ENCODE measurements at regions not wholly inside any gene's neighbourhood (a gene's known extent, or its start where the extent isn't known, plus 50 kb on each side); places are given as distances from the start of the nearest gene placed in this dataset.
"Not testable (repeated sequence)": the region's sequence is repeated elsewhere in the genome, so short reads cannot be mapped to it uniquely, and the experiment has no call there.

DNA sequence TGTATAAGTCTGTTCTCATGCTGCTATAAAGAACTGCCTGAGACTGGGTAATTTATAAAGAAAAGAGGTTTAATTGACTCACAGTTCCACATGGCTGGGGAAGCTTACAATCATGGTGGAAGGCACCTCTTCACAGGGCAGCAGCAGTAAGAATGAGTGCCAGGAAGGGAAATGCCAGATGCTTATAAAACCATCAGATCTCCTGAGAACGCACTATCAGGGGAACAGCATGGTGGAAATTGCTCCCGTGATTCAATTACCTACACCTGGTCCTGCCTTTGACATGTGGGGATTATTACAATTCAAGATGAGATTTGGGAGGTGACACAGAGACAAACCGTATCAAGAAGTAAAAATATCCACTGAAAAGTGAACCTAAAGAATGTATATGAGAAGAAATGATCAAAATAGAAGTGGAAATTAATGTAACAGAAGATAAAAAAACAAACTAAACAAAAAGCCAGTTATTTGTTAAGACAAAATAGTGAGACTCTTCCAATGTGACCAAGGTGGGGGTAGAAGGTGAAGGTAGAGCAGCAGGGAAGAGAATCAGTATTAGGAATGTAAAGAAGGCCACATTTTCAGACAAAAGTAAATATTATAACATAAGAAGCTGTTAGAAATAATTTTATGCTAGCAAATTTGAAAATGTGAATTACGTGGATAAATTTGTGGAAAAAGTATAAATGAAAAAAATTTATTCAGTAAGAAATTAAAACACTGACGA, 372.9 kb downstream of the NKX6-1 start:
- no peak for DNase-seq (ENCODE audit: low read depth)

DNA sequence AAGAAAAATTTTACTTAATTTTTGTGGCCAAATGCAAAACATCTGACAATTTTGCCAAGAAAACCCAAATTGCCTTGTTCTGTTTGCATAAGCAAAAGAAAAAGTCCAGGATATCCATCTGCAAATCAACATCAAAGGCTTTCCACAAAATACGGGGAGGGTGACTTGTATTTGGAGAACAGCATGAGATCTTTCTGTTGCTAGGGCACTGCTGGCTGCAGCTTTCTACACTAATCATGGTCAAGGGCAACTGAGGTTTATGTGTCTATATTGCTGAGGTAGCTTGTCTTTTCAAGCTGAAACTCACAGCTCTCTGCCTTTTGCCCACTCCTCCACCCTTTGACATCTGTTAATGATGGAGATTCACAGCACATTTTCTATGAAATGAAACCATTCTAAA, 389.1 kb downstream of the NKX6-1 start:
- no peak for DNase-seq (ENCODE audit: low read depth)

DNA sequence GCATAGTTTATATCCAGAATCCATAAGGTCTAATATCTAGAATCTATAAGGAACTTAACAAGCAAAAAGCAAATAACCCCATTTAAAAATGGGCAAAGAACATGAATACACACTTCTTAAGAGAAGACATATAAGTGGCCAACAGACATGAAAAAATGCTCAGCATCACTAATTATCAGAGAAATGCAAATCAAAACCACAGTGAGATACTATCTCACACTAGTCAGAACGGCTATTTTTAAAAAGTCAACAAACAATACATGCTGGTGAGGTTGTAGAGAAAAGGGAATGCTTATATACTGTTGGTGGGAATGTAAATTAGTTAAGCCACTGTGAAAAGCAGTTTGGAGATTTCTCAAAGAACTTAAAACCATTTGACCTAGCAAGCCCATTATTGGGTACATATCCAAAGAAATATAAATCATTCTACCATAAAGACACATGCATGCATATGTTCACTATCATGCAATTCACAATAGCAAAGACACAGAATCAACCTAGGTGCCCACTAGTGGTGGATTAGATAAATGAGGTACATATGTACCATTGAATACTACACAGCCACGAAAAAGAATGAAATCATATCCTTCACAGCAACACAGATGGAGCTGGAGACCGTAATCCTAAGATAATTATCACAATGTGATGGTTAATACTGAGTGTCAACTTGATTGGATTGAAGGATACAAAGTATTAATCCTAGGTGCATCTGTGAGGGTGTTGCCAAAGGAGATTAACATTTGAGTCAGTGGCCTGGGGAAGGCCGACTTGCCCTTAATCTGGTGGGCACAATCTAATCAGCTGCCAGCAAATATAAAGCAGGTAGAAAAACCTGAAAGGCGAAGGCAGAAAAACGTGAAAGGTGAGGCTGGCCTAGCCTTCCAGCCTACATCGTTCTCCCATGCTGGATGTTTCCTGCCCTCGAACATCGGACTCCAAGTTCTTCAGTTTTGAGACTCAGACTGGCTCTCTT, 397.2 kb downstream of the NKX6-1 start:
- not testable (repeated sequence) for DNase-seq (ENCODE audit: low read depth)

DNA sequence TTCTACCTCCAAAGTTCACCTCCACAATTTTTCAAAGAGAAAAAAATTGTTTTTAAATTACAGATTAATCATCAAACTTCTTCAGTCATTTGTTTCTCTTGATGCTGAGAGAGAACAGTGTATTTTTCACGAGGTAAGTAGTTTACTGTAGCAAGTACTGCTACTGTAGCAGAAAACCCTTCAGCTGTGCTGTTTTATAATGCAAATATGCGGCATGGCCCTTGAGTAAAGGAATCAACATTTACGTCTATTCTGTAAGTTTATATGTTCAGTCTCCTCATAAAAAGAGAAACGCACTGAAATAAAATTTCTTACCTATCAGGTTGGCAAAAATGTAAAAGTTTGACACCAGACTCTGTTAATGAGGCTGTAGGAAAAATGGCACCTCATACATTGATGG, 399.0 kb downstream of the NKX6-1 start:
- no peak for DNase-seq (ENCODE audit: low read depth)

- no peak for DNase-seq (ENCODE audit: low read depth)
These were observed 399.5 kb downstream of the NKX6-1 start for GRCh38 chr4:84099599-84099998.

DNA sequence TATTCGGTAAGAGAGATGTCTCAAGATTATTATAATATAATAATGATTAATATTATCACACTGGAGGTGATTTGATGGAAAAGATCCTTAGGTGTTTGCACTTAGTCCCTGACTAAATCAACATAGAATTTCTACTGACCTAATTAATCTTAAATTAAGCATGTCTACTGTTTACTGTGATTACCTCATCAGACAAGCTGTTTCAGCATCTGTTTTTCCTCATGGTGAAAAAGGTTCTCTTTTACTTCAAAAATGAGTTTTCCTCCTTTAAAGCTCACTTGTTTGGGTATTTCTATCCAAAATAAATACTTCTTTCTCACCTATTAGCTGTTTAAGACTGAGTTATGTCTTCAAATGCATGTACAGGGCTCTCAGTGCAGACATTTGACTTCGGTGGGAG, 407.8 kb downstream of the NKX6-1 start:
- no peak for DNase-seq (ENCODE audit: low read depth)

- DNase-seq (ENCODE audit: low read depth) = peak; percentile 4
These were observed 409.2 kb downstream of the NKX6-1 start for GRCh38 chr4:84089652-84090437.

- no peak for DNase-seq (ENCODE audit: low read depth)
These were observed 413.1 kb downstream of the NKX6-1 start for GRCh38 chr4:84085986-84086385.

DNA sequence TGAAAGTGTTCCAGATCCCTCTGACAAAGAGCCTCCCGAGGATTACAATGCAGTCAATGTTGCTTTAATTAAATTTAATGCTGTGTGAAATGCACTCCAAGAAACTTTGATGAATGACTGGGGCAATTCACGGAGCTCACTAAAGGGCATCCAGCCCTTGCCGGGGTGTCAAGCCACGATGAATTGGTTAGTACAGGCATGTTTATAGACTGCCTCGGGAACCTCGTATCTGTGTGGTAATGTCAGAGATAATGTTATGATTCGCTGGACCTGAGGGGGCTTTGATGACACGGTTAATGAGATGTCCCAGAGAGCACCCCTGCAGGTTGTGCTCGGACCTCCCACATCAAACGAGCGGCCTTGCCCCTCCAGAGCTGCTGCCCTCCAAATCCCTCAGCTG, 428.8 kb downstream of the NKX6-1 start:
- no peak for DNase-seq (ENCODE audit: low read depth)

DNA sequence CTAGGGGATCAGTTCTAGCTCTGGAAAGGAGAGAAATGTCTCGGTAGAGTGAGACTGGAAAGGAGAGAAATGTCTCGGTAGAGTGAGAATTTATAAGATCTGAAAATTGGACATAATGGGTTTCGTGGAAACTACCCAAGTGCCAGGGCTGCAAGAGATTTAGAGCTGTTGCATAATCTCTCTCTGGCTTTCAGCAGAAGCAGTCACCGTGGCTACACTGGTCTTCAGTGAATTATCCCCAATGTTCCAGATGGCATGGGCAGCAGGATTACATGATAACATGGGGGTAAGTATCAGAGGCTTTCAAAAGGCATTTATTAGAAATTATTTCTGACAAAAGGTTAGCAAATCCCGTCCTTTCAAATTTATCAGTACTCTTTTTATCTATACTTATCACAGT, 435.5 kb downstream of the NKX6-1 start:
- DNase-seq (ENCODE audit: low read depth) = no peak

DNA sequence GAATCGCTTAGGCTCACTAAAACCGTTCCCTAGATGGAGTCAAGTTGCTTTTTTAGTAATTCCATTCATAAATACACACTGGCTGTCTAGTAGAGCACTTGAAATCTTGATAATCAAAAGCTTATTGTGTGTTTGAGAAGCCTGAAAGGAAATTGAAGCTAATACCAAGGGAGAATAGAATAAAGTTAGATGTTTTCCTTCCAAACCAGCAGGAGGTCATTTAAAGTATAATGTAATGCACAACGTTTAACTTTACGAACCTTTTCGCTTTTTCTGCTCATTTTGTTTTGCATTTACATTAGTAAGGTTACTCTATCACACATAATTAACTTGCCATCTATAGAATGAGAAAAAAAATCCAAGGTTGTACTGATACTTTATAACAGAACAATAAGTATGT, 440.9 kb downstream of the NKX6-1 start:
- DNase-seq (ENCODE audit: low read depth) = no peak

GRCh38 chr4:84051639-84052038, 447.5 kb downstream of the NKX6-1 start:
- DNase-seq (ENCODE audit: low read depth) = no peak

GRCh38 chr4:84051089-84051488, 448.0 kb downstream of the NKX6-1 start:
- DNase-seq (ENCODE audit: low read depth) = no peak

GRCh38 chr4:84050015-84050414, 449.1 kb downstream of the NKX6-1 start:
- peak; percentile 2 for DNase-seq (ENCODE audit: low read depth)

GRCh38 chr4:84046551-84046950, 452.5 kb downstream of the NKX6-1 start:
- DNase-seq (ENCODE audit: low read depth) = no peak

DNA sequence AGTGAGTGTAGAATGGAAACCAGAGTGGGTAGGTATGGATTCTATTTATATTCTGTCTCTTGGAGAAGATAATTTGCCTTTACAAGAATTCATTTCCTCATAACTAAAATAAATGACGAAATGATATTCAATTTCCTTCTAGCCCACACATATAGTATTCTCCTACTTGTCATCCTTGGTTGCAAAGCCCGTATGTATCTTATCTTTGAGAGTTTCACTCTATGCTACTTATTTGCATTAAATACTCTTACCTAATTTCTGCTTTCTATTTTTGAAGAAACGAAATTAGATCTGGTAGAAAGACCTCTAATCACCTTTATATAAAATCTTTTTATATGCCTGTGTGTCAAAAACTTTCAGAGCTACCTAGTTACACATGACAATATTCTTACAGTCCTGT, 457.7 kb downstream of the NKX6-1 start:
- DNase-seq (ENCODE audit: low read depth) = no peak

DNA sequence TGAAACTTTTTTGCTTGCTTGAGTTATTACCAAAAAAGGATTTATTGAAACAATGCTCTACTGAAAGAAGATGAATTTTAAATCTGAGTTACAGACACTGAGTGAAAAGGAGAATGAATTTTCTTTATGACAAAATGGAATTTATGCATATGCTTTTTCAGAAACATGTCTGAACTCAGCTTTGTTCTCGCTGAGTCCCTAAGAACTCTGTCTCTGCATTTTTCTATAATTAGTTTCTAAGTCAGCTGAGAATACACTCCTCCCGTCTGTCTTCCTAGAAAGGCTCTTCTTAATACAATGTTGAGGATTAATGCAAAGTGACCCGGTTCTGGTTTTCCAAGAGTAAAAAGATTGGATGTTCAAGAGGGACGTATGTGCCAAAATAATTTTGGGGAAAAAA, 463.5 kb downstream of the NKX6-1 start:
- no peak for DNase-seq (ENCODE audit: low read depth)

- DNase-seq (ENCODE audit: low read depth) = peak; percentile 28
These were observed 466.7 kb downstream of the NKX6-1 start for GRCh38 chr4:84032372-84032771.

DNA sequence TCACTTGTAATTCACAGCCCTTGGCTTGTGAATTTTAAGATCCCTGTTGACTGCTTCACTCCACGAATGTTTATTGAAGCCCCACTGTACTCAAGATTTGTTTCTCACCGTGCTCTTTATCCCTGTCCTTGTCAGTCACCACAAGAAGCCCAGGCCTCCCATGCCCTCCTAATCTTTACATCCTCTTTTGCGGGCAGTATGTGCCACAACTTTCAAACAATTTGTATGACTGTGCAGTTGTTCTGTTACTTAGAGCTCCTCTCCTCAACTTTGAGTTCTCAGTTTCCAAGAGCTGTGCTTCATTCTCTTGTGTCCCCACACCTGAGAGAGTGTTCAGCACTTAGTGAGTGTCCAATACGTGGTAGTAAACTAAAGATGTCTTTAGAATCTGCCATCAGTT, 467.7 kb downstream of the NKX6-1 start:
- DNase-seq (ENCODE audit: low read depth) = no peak

GRCh38 chr4:84028340-84028739, 470.8 kb downstream of the NKX6-1 start:
- no peak for DNase-seq (ENCODE audit: low read depth)

- DNase-seq (ENCODE audit: low read depth) = no peak
These were observed 474.7 kb downstream of the NKX6-1 start for GRCh38 chr4:84024405-84024804.

- no peak for DNase-seq (ENCODE audit: low read depth)
These were observed 476.5 kb downstream of the NKX6-1 start for GRCh38 chr4:84022564-84022963.

Measured in RPMI7951 (cell line).